ENCODE measurements at regions not wholly inside any gene's neighbourhood (a gene's known extent, or its start where the extent isn't known, plus 50 kb on each side); places are given as distances from the start of the nearest gene placed in this dataset.

- no peak for TF ChIP-seq CTCF (IDR thresholded peaks at IDR 0.05; ENCODE audit: low read length)
- no peak for TF ChIP-seq EZH2 (optimal IDR thresholded peaks at IDR 0.05; ENCODE audit: low read depth, low read length)
Observed at GRCh38 chr4:110769578-110769977, 146.7 kb upstream of the PITX2 start.

All from MM.1S (cell line).